Activated T-helper 17 cell treated with anti-CD3 and anti-CD28 coated beads, Interleukin-2, amount 50 U/mL, for 72 hours (primary cell): ENCODE measurements at regions not wholly inside any gene's neighbourhood (a gene's known extent, or its start where the extent isn't known, plus 50 kb on each side); places are given as distances from the start of the nearest gene placed in this dataset.

ENCODE experiments used
- ATAC-seq: fragments of 150-1000 bp; cut with Tn5 transposase; replicated peaks from 2 replicates; pipeline ENCODE4 v1.10.0; 2021; ENCODE audit warnings: mild to moderate bottlenecking, moderate library complexity
- H3K27ac Mint-ChIP-seq: one replicate; pipeline ENCODE4 v1.8.0; 2022; ENCODE audit warnings: mixed read lengths
- H3K27me3 Mint-ChIP-seq: one replicate; pipeline ENCODE4 v1.8.0; 2022; ENCODE audit warnings: mixed read lengths
- H3K36me3 Mint-ChIP-seq: one replicate; pipeline ENCODE4 v1.8.0; 2022; ENCODE audit warnings: low read depth, mild to moderate bottlenecking, mixed read lengths
- H3K4me1 Mint-ChIP-seq: one replicate; pipeline ENCODE4 v1.8.0; 2022; ENCODE audit warnings: mixed read lengths
- H3K4me3 Mint-ChIP-seq: one replicate; pipeline ENCODE4 v1.8.0; 2022; ENCODE audit warnings: mild to moderate bottlenecking, mixed read lengths
- H3K9me3 Mint-ChIP-seq: one replicate; pipeline ENCODE4 v1.8.0; 2022; ENCODE audit warnings: mixed read lengths

GRCh38 chr17:13321951-13322701 lies 279.6 kb downstream of the HS3ST3A1 start:
- no peaks in the 10 kb centered on the region for H3K36me3 Mint-ChIP-seq

GRCh38 chr17:13320046-13320785 lies 281.5 kb downstream of the HS3ST3A1 start:
- ATAC-seq = no peak
- H3K27me3 Mint-ChIP-seq = peaks cover 13% of the 10 kb centered on the region

More at GRCh38 chr17:13321951-13322701, 279.6 kb downstream of the HS3ST3A1 start:
- peaks cover 13% of the 10 kb centered on the region for H3K27me3 Mint-ChIP-seq
- H3K4me3 Mint-ChIP-seq = no peak overlapping the region
- H3K9me3 Mint-ChIP-seq = no peaks in the 10 kb centered on the region
- no peak overlapping the region for H3K27ac Mint-ChIP-seq
- H3K4me1 Mint-ChIP-seq = no peaks in the 10 kb centered on the region
- no peak for ATAC-seq

GRCh38 chr17:13316657-13317056 lies 285.1 kb downstream of the HS3ST3A1 start:
- peaks cover 12% of the 10 kb centered on the region for H3K27me3 Mint-ChIP-seq

More at GRCh38 chr17:13320046-13320785, 281.5 kb downstream of the HS3ST3A1 start:
- no peaks in the 10 kb centered on the region for H3K9me3 Mint-ChIP-seq
- H3K4me1 Mint-ChIP-seq = no peaks in the 10 kb centered on the region
- H3K27ac Mint-ChIP-seq = no peak overlapping the region
- H3K36me3 Mint-ChIP-seq = no peaks in the 10 kb centered on the region
- H3K4me3 Mint-ChIP-seq = no peak overlapping the region

GRCh38 chr17:13311306-13311705 lies 290.4 kb downstream of the HS3ST3A1 start:
- Mint-ChIP-seq H3K4me3 (no peak overlapping the region), H3K27me3 (peaks cover 20% of the 10 kb centered on the region), H3K9me3 (peaks cover 6% of the 10 kb centered on the region), H3K4me1 (no peaks in the 10 kb centered on the region), H3K27ac (no peak overlapping the region), H3K36me3 (no peaks in the 10 kb centered on the region)
- ATAC-seq = no peak

More at GRCh38 chr17:13316657-13317056, 285.1 kb downstream of the HS3ST3A1 start:
- H3K36me3 Mint-ChIP-seq = no peaks in the 10 kb centered on the region
- H3K4me1 Mint-ChIP-seq = no peaks in the 10 kb centered on the region
- no peaks in the 10 kb centered on the region for H3K9me3 Mint-ChIP-seq
- no peak overlapping the region for H3K27ac Mint-ChIP-seq
- no peak overlapping the region for H3K4me3 Mint-ChIP-seq
- ATAC-seq = no peak

- H3K4me3 Mint-ChIP-seq = no peak overlapping the region
- H3K4me1 Mint-ChIP-seq = no peaks in the 10 kb centered on the region
- no peak overlapping the region for H3K27ac Mint-ChIP-seq
- no peaks in the 10 kb centered on the region for H3K36me3 Mint-ChIP-seq
- peaks cover 6% of the 10 kb centered on the region for H3K9me3 Mint-ChIP-seq
- no peak for ATAC-seq
- H3K27me3 Mint-ChIP-seq = peaks cover 19% of the 10 kb centered on the region
These were observed 290.9 kb downstream of the HS3ST3A1 start for GRCh38 chr17:13310858-13311257.

- Mint-ChIP-seq H3K4me3 (no peak overlapping the region), H3K27me3 (peaks cover 14% of the 10 kb centered on the region), H3K27ac (no peak overlapping the region), H3K36me3 (no peaks in the 10 kb centered on the region), H3K4me1 (no peaks in the 10 kb centered on the region), H3K9me3 (peaks cover 6% of the 10 kb centered on the region)
- ATAC-seq = peak; percentile 63
These were observed 288.6 kb upstream of the ELAC2 start for GRCh38 chr17:13306310-13306962.

- Mint-ChIP-seq H3K9me3 (no peaks in the 10 kb centered on the region), H3K27ac (no peak overlapping the region), H3K36me3 (no peaks in the 10 kb centered on the region), H3K4me1 (no peaks in the 10 kb centered on the region), H3K4me3 (no peak overlapping the region), H3K27me3 (peaks cover 5% of the 10 kb centered on the region)
- ATAC-seq = no peak
These were observed 285.2 kb upstream of the ELAC2 start for GRCh38 chr17:13302983-13303382.

- peaks cover 9% of the 10 kb centered on the region for H3K27me3 Mint-ChIP-seq
- no peak for ATAC-seq
- H3K27ac Mint-ChIP-seq = no peak overlapping the region
- no peak overlapping the region for H3K4me3 Mint-ChIP-seq
- H3K36me3 Mint-ChIP-seq = no peaks in the 10 kb centered on the region
- H3K4me1 Mint-ChIP-seq = no peaks in the 10 kb centered on the region
- no peaks in the 10 kb centered on the region for H3K9me3 Mint-ChIP-seq
These were observed 284.6 kb upstream of the ELAC2 start for GRCh38 chr17:13302419-13302818.

- no peaks in the 10 kb centered on the region for H3K9me3 Mint-ChIP-seq
- H3K36me3 Mint-ChIP-seq = no peaks in the 10 kb centered on the region
- ATAC-seq = no peak
- no peaks in the 10 kb centered on the region for H3K4me1 Mint-ChIP-seq
- H3K27ac Mint-ChIP-seq = no peak overlapping the region
- no peak overlapping the region for H3K4me3 Mint-ChIP-seq
- H3K27me3 Mint-ChIP-seq = peaks cover 5% of the 10 kb centered on the region
These were observed 279.4 kb upstream of the ELAC2 start for GRCh38 chr17:13297183-13297582.

GRCh38 chr17:13293421-13293820 lies 275.6 kb upstream of the ELAC2 start:
- no peaks in the 10 kb centered on the region for H3K36me3 Mint-ChIP-seq
- H3K9me3 Mint-ChIP-seq = no peaks in the 10 kb centered on the region
- no peaks in the 10 kb centered on the region for H3K4me1 Mint-ChIP-seq
- H3K27me3 Mint-ChIP-seq = peaks cover 5% of the 10 kb centered on the region
- H3K27ac Mint-ChIP-seq = no peak overlapping the region
- H3K4me3 Mint-ChIP-seq = no peak overlapping the region
- ATAC-seq = no peak

GRCh38 chr17:13292291-13292690 lies 274.5 kb upstream of the ELAC2 start:
- Mint-ChIP-seq H3K9me3 (no peaks in the 10 kb centered on the region), H3K27me3 (no peaks in the 10 kb centered on the region), H3K4me3 (no peak overlapping the region), H3K27ac (no peak overlapping the region), H3K36me3 (no peaks in the 10 kb centered on the region), H3K4me1 (no peaks in the 10 kb centered on the region)
- ATAC-seq = no peak

- Mint-ChIP-seq H3K36me3 (no peaks in the 10 kb centered on the region), H3K27ac (no peak overlapping the region), H3K9me3 (no peaks in the 10 kb centered on the region), H3K4me3 (no peak overlapping the region), H3K27me3 (no peaks in the 10 kb centered on the region), H3K4me1 (no peaks in the 10 kb centered on the region)
- ATAC-seq = no peak
These were observed 270.4 kb upstream of the ELAC2 start for GRCh38 chr17:13288248-13288647.

- no peak for ATAC-seq
- no peaks in the 10 kb centered on the region for H3K27me3 Mint-ChIP-seq
- H3K27ac Mint-ChIP-seq = no peak overlapping the region
- no peak overlapping the region for H3K4me3 Mint-ChIP-seq
- no peaks in the 10 kb centered on the region for H3K9me3 Mint-ChIP-seq
- no peaks in the 10 kb centered on the region for H3K36me3 Mint-ChIP-seq
- no peaks in the 10 kb centered on the region for H3K4me1 Mint-ChIP-seq
These were observed 269.4 kb upstream of the ELAC2 start for GRCh38 chr17:13287226-13287625.

- H3K9me3 Mint-ChIP-seq = no peaks in the 10 kb centered on the region
- H3K4me3 Mint-ChIP-seq = no peak overlapping the region
- no peaks in the 10 kb centered on the region for H3K27me3 Mint-ChIP-seq
- H3K4me1 Mint-ChIP-seq = no peaks in the 10 kb centered on the region
- H3K36me3 Mint-ChIP-seq = no peaks in the 10 kb centered on the region
- no peak overlapping the region for H3K27ac Mint-ChIP-seq
- no peak for ATAC-seq
These were observed 265.8 kb upstream of the ELAC2 start for GRCh38 chr17:13283606-13284005.

- no peaks in the 10 kb centered on the region for H3K36me3 Mint-ChIP-seq
- ATAC-seq = no peak
- H3K4me1 Mint-ChIP-seq = no peaks in the 10 kb centered on the region
- H3K27ac Mint-ChIP-seq = no peak overlapping the region
- no peaks in the 10 kb centered on the region for H3K9me3 Mint-ChIP-seq
- H3K27me3 Mint-ChIP-seq = no peaks in the 10 kb centered on the region
- H3K4me3 Mint-ChIP-seq = no peak overlapping the region
These were observed 263.8 kb upstream of the ELAC2 start for GRCh38 chr17:13281626-13282025.
